Head of caudate nucleus (tissue), 42 donors: ENCODE measurements at regions not wholly inside any gene's neighbourhood (a gene's known extent, or its start where the extent isn't known, plus 50 kb on each side); places are given as distances from the start of the nearest gene placed in this dataset.

Experiments used
- DNase-seq, 42 donors: peaks; one replicate each; pipeline versions ENCODE4 v3.0.0 to v3.0.0-alpha.2; 2020 to 2021; ENCODE audit warnings: mixed read lengths in 7 of 42
- intact Hi-C: fragments of 100-400 bp; cut with DNase I; formaldehyde crosslinking; loops from one replicate; pipeline ENCODE4 v1.15.0; 2022

DNA sequence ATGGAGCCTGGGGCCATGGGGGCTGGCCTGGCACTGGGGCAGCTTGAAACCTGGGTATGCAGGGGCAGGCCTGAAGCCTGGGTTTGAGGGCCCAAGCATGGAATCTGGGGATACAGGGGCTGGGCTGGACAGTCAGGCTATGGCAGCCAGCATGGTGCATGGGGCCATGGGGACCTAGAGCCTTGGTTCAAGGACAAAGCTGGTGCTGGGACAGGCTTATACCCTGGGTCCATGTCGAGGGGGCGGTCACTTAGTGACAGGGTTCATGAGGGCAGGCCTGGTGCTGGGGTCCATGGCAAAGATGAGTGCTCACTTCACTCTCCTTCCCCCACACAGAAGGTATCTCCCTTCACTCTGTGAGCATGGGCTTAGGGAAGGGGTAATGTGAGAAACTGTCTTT is 116.2 kb downstream of the BBS10 start:
- DNase-seq = no peak

DNA sequence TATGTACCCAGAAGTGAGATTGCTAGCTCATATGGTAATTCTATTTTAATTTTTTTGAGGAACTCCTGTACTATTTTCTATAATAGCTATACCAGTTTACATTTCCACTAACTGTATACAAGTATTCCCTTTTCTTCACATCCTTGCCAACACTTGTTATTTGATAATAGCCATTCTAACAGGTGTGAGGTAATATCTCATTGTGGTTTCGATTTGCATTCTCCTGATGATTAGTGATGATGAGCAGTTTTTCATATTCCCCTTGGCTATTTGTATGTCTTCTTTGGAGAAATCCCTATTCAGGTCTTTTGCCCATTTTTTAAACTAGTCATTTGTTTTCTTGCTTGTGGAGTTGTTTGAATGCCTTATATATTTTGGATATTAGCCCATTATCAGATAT is 121.3 kb downstream of the BBS10 start:
- intact Hi-C loops = no loop called here
- DNase-seq = no peak

More for the DNA sequence above, 116.2 kb downstream of the BBS10 start:
- intact Hi-C loops = no loop called here

- intact Hi-C loops = no loop called here
- no peak for DNase-seq
These were observed 121.8 kb downstream of the BBS10 start for GRCh38 chr12:76226397-76226796.

- no peak for DNase-seq
- intact Hi-C loops = no loop called here
These were observed 124.3 kb downstream of the BBS10 start for GRCh38 chr12:76223869-76224268.

DNA sequence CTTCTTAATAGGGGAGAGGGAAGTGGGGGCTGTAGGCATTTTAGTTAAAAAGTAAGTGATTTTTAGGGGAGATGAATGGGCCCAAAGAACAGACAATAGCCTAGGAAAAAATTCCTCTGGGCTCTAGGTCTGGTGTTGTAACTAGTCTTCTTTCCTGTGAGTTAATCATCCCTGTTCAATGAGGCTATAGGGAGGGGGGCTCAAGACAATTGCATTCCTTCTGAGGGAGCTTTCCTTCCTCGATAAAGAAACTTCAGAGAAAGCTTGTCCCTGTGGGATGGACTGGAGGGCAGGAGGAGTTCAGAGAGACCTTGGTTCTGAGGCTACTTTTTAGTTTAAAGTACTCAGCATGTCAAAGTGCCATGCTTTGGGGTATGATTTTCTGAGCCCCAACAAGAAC is 127.2 kb downstream of the BBS10 start:
- intact Hi-C loops = no loop called here
- no peak for DNase-seq

DNA sequence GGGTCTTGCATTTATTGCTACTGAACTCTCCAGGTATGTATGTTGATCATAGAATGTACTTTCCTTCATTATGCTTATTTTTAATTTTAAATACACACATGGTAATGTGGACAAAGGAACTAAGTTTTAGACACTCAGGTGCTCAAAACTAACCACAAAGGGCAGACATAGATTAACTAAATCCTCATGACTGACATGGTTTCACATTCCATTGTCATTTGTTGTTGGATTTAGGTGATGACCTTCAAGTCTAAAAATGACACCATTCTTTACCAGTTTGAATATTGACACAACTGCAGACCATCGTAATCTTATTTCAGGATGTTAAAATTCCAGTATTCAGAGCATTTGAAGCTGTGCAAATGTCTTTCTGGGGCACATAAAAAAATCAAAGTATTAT is 128.4 kb downstream of the BBS10 start:
- DNase-seq = no peak
- intact Hi-C loops = no loop called here

- no peak for DNase-seq
- intact Hi-C loops = no loop called here
These were observed 131.4 kb downstream of the BBS10 start for GRCh38 chr12:76216585-76217472.

DNA sequence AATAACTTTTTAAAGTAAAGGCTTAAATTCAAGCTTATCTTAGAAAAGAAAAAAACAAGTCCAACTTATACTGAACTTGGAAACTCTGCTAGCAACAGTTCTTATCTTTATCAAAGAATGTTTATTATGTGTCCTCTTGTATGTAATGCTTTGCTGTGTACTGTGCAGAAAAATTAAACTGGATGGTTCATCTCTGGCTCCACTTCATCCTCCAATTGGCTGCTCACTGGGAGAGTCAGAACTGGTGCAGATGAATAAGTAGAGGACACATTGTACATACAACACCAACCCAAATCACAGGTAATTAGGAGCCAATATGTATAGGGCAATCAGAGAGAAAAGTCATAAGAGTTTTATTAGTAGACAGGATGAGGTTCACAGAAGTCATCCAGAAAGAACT is 123.6 kb upstream of the NAP1L1 start:
- intact Hi-C loops = no loop called here
- no peak for DNase-seq

- intact Hi-C loops = no loop called here
- DNase-seq = no peak
These were observed 122.2 kb upstream of the NAP1L1 start for GRCh38 chr12:76206677-76207072.

DNA sequence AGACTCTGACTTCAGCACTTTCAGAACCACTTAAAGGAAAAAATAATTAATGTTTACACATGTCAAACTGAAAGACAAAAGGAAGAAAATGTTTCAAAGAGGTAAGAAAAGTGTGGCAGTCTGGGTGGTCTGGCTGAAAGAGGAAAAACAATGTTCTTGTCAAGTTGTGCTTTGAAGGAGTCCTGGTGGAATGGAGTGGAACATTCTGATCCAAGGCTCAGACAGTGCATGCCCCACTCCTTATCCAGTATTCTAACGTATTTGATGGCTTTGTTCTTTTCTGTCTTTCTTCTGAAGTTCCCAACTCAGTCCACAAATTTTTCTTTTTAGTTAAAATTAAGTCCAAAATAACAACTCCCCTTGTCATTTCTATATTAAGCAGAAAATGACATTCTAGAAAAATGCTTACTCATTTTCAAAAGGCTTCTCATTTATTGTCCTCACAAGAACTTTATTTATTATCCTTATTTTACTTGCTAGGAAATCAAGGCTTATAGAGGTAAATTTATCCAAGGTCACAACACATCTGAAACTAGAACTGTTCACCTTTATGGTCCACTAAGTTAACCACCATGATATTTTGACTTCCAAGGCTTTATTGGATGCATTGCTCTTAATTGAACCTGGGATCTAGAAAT is 121.7 kb upstream of the NAP1L1 start:
- intact Hi-C loops = no loop called here
- no peak for DNase-seq

DNA sequence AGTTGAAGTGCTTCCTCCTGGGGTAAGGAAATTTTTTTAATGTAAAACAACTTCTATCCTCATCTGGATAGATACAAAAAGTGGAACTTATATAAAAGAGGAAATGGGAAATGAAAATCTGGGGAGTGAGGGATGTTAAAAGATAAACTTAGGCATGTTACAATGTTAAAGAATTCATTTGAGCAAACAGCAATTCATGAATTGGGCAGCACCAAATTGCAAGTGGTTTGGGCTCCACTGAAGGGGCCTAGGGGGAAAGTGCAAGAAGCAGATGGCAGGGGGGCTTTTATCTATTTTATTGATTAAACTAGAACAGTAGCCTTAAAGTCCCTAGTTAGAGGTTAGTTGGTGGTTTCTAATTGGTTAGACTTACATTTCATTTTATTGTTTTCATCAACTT is 118.1 kb upstream of the NAP1L1 start:
- DNase-seq = no peak
- intact Hi-C loops = no loop called here

DNA sequence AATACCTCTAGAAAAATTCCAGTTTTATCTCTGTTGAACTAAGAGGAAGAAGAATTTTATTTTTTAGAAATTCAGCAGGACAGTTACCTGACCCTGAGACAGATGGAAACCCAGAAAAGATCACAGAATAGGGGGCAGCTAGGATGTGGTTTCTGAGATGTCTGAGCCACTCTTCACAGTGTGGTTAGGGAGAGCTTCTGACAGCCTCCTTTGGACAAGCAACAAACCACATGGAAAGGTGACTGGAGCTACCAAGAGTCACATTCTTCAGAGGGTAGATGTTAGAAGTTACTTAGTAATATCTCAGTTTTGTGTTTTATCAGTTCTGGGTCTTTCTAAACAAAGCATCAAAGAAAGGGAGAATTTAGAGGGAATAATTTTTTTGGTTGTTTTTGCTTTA is 117.3 kb upstream of the NAP1L1 start:
- intact Hi-C loops = no loop called here
- no peak for DNase-seq

GRCh38 chr12:76201316-76201715 is 116.8 kb upstream of the NAP1L1 start:
- peak in 15 of 42 donors; percentile 4 to 49 (median 24) for DNase-seq
- intact Hi-C loops = no loop called here

DNA sequence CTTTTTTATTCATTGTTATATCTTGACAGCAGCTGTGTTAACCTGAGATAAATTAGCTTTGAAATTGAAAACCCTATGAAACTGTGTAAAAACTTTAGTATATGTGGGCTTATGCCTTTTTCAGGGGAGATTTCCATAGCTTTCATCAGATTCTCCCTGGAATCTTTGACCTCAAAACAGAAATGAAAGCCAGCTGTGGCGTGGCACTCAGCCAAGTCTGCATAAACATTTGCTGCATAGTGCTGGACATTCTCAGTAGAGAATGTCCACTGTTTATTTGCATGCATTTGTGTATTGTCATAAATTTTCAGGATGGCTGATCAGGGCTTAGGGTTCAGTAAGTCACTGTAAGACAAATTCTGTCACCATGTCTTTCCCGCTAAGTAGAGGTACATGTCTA is 115.3 kb upstream of the NAP1L1 start:
- DNase-seq = no peak
- intact Hi-C loops = no loop called here

GRCh38 chr12:76198839-76199238 is 114.4 kb upstream of the NAP1L1 start:
- intact Hi-C loops = no loop called here
- no peak for DNase-seq

- DNase-seq = peak in 41 of 42 donors; percentile 8 to 90 (median 59)
- intact Hi-C loops = no loop called here
These were observed 112.8 kb upstream of the NAP1L1 start for GRCh38 chr12:76197283-76197682.

GRCh38 chr12:76195920-76196319 is 111.4 kb upstream of the NAP1L1 start:
- intact Hi-C loops = no loop called here
- DNase-seq = no peak

DNA sequence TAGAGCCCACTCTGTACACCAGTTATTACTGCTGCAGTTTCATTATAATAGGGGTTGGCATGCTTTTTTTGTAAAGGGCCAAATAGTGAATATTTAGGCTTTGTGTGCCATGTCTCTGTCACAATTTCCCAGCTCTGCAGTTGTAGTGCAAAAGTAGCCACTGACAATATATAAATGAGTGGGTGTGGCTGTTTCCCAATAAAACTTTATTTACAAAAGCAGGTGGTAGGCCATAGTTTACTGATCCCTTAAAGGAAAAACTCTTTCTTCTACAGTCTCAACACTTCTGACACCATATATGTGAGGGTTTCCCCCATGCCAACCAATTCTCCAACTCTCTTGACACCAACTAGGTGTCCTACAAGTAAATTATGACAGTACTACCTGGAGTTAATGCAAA is 110.2 kb upstream of the NAP1L1 start:
- no peak for DNase-seq
- intact Hi-C loops = no loop called here

- intact Hi-C loops = no loop called here
- no peak for DNase-seq
These were observed 109.5 kb upstream of the NAP1L1 start for GRCh38 chr12:76193961-76194360.

DNA sequence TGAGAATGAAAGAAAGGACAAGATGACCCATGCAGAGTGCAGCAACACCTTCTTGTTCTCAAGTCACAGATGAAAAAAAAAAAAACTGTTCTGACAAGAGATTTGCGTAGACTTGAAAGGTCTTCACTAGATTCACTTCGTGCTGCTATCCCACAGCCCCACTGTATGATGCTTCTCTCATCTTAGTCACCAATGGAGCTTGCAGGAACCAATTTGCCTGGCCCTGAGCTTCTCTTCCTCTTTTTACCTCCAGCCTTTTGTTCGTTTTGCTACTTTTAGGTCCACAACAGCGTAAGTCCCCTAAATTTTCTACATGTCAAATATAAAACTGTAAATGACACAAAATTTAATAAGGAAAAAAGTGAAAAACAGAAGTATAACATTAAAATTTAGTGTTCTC is 107.9 kb upstream of the NAP1L1 start:
- intact Hi-C loops = no loop called here
- DNase-seq = no peak

DNA sequence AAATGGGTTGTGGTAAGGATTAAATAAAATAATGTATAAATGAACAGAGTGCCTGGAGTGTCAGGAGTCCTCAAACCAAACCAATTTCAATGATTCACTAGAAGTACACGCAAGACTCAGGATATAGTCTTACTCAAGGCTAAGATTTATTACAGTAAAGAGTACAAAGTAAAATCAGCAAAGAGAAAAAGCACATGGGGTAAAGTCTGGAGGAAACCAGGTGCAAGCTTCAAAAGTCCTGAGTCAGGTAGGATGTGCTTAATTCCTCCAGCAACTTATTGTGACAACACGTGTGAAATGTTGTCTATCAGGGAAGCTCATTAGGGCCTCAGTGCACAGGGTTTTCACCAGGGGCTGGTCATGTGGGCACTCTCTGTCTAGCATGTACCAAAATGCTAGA is 105.8 kb upstream of the NAP1L1 start:
- intact Hi-C loops = no loop called here
- DNase-seq = no peak
